Heart left ventricle (tissue), 13 donors: ENCODE measurements at regions not wholly inside any gene's neighbourhood (a gene's known extent, or its start where the extent isn't known, plus 50 kb on each side); places are given as distances from the start of the nearest gene placed in this dataset.

Experiments
- CTCF ChIP-seq, 12 donors: fragments of 200-600 bp; sonication (generic) in 4 of 12; IDR thresholded peaks; one replicate each; pipeline versions ENCODE4 v1.5.0 to v1.8.0; 2018 to 2022; ENCODE audit warnings: antibody characterized with exemption in 12 of 12, mild to moderate bottlenecking in 5 of 12
- POLR2A ChIP-seq, 2 donors: fragments of 450-650 bp; IDR thresholded peaks; one replicate each; pipeline ENCODE4 v1.6.1; 2017; ENCODE audit warnings: antibody characterized with exemption in 2 of 2, mild to moderate bottlenecking in 2 of 2, moderate library complexity in 2 of 2
- donor health status: ischemic (EF 13 %, LVEDD 7.1; RV severe dilation, severe dysfunction).
- donor health status: DM: no; HTN: yes; CAD: no.
- donor health status: DM: no; HTN: no; CAD: no.
- donor health status: ischemic (EF 25% LVEDD 6.9; RV normal size, moderate dysfunction).
- donor health status: ischemic (EF 25% LVEDD 5.7; RV mildly dilated, moderate dysfunction).
- donor health status: ischemic (EF 35%, LVEDD 5.7; RV mildly dilated, moderate dysfunction).
- donor health status: nonischemic (EF 11% LVEDD 7.7; RV severe dilation, severe dysfunction).
- donor health status: DM: yes; HTN: yes; CAD: no.
- donor health status: PGD.
- donor health status: ischemic (EF 29% LVEDD 5.4; RV normal size, mild dysfunction).
- donor health status: nonischemic (EF 23%, LVEDD 6.1; RV moderate dilation, normal function).

- TF ChIP-seq CTCF (IDR thresholded peaks at IDR 0.05) (no peak), POLR2A (IDR thresholded peaks at IDR 0.05) (no peak)
Measured at GRCh38 chr10:11679946-11680345, 62.2 kb upstream of the ECHDC3 start.
